NB4 (cell line): ENCODE measurements at regions not wholly inside any gene's neighbourhood (a gene's known extent, or its start where the extent isn't known, plus 50 kb on each side); places are given as distances from the start of the nearest gene placed in this dataset.

Experiments used
- POLR2A ChIP-seq: IDR thresholded peaks from 2 replicates; pipeline ENCODE4 v1.6.1; 2011; ENCODE audit warnings: mild to moderate bottlenecking; ENCODE audit not compliant: insufficient read length; ENCODE audit errors: extremely low read depth
- TF ChIP-seq, protein P1 (sequence below): IDR thresholded peaks from 2 replicates; pipeline ENCODE4 v1.6.1; 2011; ENCODE audit warnings: low read depth, low read length
- TF ChIP-seq, protein P2 (sequence below): IDR thresholded peaks from one replicate; pipeline ENCODE4 v1.5.1; 2012; ENCODE audit warnings: low read depth, low read length

DNA sequence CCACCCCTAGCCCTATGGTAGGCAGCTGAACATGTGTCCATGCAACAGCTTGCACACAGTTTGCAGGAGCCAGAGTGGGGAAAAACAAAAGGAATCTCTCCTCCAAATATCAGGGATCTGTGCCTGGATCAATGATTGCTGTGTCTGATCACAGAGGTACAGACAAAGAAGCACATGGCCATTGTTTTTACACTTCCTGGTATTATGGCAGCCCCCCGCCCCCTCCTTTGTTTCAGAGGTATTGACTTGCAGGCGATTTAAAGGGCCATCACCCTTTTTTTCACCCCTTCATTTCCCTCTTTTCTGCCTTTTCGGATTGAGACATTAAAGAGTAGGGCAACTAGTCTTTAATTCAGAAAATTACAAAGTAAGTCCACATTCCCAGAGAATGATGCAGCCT lies 453.0 kb upstream of the LUZP2 start:
- TF ChIP-seq, protein P1, sequence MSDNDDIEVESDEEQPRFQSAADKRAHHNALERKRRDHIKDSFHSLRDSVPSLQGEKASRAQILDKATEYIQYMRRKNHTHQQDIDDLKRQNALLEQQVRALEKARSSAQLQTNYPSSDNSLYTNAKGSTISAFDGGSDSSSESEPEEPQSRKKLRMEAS: no peak
- TF ChIP-seq, protein P2, sequence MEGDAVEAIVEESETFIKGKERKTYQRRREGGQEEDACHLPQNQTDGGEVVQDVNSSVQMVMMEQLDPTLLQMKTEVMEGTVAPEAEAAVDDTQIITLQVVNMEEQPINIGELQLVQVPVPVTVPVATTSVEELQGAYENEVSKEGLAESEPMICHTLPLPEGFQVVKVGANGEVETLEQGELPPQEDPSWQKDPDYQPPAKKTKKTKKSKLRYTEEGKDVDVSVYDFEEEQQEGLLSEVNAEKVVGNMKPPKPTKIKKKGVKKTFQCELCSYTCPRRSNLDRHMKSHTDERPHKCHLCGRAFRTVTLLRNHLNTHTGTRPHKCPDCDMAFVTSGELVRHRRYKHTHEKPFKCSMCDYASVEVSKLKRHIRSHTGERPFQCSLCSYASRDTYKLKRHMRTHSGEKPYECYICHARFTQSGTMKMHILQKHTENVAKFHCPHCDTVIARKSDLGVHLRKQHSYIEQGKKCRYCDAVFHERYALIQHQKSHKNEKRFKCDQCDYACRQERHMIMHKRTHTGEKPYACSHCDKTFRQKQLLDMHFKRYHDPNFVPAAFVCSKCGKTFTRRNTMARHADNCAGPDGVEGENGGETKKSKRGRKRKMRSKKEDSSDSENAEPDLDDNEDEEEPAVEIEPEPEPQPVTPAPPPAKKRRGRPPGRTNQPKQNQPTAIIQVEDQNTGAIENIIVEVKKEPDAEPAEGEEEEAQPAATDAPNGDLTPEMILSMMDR: no peak
- no peak for TF ChIP-seq POLR2A
